ENCODE measurements at regions not wholly inside any gene's neighbourhood (a gene's known extent, or its start where the extent isn't known, plus 50 kb on each side); places are given as distances from the start of the nearest gene placed in this dataset.

DNA sequence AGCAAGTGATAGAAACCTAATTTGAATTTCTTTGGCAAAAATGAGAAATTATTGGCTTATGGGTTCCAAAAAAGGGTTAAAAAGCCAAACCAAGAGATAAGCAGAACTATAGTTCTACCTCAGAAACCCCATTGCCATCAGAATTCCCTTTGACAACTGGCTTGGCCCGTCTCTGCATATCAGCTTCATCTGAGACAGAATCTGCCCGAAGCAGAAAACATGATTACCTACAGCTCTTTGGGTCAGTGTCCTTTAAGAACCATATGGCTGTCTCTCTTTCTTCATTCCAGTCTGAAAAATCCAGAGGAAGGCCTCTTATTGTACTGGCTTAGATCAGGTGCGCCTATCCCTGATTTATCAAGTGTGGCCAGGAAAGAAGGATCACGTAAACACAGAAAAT lies 49.8 kb upstream of the AGPS start:
- no peak overlapping the region for H3K27ac ChIP-seq
- TF ChIP-seq ZFX (IDR thresholded peaks at IDR 0.05; ENCODE audit: borderline replicate concordance) = no peak
- TF ChIP-seq, protein P1, sequence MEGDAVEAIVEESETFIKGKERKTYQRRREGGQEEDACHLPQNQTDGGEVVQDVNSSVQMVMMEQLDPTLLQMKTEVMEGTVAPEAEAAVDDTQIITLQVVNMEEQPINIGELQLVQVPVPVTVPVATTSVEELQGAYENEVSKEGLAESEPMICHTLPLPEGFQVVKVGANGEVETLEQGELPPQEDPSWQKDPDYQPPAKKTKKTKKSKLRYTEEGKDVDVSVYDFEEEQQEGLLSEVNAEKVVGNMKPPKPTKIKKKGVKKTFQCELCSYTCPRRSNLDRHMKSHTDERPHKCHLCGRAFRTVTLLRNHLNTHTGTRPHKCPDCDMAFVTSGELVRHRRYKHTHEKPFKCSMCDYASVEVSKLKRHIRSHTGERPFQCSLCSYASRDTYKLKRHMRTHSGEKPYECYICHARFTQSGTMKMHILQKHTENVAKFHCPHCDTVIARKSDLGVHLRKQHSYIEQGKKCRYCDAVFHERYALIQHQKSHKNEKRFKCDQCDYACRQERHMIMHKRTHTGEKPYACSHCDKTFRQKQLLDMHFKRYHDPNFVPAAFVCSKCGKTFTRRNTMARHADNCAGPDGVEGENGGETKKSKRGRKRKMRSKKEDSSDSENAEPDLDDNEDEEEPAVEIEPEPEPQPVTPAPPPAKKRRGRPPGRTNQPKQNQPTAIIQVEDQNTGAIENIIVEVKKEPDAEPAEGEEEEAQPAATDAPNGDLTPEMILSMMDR (IDR thresholded peaks at IDR 0.05) = no peak

Measured in 22Rv1 (cell line).